NCI-H82 treated with DMSO at 0.1 percent for 48 hours (cell line): ENCODE measurements at regions not wholly inside any gene's neighbourhood (a gene's known extent, or its start where the extent isn't known, plus 50 kb on each side); places are given as distances from the start of the nearest gene placed in this dataset.

Experiments used
- DNase-seq: peaks from one replicate; lab custom pipeline; 2025; ENCODE audit not compliant: unreplicated experiment; lab: John Stamatoyannopoulos, UW

GRCh38 chr10:128725531-128725930 lies 599.3 kb upstream of the MKI67 start:
- no peak for DNase-seq

- peak; percentile 0 for DNase-seq
These were observed 600.9 kb upstream of the MKI67 start for GRCh38 chr10:128727114-128727513.

GRCh38 chr10:128729910-128730420 lies 603.7 kb upstream of the MKI67 start:
- no peak for DNase-seq

GRCh38 chr10:128730922-128731321 lies 604.7 kb upstream of the MKI67 start:
- no peak for DNase-seq

- no peak for DNase-seq
These were observed 607.9 kb upstream of the MKI67 start for GRCh38 chr10:128734161-128734560.

- no peak for DNase-seq
These were observed 608.5 kb upstream of the MKI67 start for GRCh38 chr10:128734734-128735133.

DNA sequence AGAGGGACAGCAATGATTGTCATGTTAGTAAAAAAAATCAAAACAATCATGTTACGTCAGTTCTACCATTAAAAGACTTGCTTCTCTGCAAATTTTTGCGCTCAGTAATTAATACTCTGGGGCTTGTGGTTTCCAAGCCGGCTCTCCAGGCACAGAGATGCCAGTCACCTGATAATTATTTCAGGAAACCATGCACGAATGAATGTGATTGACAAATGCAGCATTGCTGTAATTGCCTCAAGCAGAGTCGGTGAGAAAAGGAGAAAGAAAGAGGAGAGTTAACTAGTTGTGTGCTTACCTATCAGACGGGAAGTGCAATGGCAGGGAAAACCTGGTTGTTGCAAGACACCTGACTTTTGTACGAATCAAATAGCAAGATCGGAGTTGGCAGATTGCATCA lies 609.8 kb upstream of the MKI67 start:
- DNase-seq: no peak

DNA sequence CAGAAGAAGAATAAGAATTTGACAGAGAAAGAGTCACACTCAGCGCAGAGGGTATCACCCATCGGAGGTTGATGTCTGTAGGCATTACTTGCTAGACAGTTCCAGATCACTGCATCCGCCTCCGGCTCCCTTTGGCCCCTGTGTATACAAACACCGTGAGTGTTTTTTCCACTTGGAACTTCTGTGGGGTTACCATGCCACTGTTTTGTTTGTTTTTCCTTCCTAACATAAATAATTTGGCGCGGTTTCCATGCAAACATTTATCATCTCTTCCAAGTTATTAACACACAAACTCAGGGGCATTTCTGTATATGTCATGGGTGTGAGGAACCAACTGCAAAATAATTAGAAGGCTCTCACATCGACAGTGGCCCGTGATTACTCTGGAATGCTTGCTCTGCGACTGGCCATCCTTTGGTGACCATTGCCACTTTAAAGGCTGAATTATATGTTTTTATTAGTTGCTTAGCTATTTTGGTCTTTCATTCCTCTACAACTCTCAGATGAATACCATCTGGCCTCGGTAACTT lies 612.2 kb upstream of the MKI67 start:
- no peak for DNase-seq

DNA sequence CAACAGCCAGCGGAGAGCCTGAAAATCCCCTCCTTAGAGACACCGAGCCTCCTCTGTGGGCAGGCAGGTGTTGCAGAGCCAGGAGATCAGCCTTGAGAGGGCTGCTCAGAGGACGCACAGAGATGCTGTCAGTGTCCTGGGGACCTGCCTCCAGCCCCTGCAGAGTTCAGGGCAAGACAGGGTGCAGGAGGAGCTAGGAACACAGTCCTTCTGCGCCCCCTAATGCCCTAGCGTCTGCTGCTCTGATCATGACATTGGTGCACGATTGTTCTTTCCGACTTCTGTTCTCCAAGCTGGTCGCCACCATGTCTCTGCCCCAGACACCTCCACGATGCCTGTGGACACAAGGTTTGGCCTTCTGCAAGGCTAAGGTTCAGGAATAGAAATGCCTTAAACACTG lies 613.7 kb upstream of the MKI67 start:
- no peak for DNase-seq

GRCh38 chr10:128741180-128741579 lies 615.0 kb upstream of the MKI67 start:
- no peak for DNase-seq

DNA sequence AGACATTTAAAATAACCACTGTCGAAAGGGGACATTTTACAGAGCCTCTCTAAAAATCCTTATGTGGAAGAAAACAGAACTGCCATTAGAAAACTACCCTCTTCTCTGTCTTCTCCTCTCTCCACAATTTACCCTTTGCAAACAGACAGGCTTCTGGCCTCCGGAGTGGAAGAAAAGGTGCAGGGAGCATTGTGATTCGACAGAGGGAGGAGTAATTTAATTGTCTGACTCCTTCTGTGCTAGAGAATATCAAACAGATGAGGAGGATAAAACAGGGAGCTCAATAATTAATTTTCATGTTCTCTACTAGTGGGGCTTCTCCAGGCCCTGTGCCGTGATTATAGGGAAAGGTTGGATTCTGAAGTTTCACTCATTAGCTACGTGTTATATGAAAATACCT lies 615.5 kb upstream of the MKI67 start:
- no peak for DNase-seq

DNA sequence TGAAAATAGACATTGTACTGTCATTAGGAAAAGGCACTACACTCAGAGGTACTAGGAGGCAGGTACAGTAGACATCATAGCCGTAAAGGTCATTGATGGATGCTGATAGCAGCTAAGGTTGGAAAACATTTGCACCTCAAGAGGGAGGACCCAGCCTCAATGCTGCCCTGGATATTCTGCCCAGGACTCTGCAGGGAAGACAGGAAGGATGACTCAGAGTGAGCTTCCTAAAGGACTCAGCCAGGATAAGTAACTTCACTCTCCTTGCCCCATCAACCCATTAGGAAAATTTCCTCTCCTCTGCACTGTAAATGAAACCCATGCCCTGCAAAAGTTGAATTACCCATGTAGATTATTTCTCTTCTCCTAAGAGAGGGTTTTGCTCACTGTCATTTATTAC lies 617.9 kb upstream of the MKI67 start:
- DNase-seq: no peak

DNA sequence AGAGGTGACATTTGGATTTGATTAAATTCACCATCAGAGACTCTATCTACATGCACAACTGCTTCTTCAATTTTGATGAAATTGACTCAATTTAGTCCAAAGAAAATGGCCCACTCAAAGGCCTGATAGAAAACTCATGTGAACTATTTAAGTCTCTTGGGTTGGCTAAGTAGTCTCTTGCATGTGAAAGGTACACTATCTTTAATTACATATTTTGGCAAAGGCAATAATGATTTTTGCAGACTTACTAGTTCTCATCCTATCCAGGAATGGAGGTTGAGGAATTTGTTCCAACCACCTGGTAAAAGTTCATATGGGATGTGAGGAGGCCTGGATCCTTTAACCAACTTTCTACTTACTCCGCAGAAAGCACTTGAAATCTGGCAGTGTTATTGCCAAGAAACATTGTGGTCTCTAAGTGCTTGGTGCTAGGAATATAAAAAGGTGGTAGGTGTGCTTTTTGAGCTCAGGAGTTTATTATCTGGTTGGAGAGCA lies 618.6 kb upstream of the MKI67 start:
- no peak for DNase-seq

DNA sequence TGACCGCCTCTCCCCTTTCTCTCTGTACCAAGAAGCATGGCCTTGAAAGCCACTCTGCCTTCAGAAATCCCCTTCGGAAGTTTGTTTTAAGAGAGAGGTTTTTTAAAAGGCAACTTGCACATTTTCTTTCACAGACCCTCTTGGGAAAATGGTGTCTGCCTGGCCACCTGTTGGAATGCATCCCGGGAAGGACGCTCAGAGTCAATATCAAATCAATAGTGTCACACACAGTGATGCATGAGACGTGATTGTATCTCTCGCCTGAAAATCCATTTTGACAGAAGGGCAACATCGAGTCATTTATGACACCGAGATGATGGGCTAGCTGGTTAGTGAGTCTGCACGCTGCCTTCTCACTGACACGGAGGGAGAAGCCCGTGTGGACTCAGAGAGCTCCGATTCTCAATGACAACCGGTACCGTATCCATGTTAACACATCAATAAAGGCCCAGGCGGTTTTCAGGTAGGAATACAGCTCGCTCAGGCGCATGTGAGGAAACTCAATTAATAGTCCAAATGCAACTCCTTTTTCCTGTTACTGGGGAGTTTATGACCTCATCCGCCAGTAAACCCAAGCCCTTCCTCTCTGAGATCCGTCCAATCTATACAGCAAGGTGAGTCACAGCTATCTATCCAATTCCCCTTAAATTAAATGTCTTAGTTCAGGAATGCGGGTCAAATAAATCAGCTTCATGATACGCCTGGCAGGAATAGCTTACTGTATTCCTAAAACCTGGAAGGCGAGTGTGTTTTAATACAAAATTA lies 621.5 kb upstream of the MKI67 start:
- DNase-seq: no peak

- DNase-seq: no peak
These were observed 625.1 kb upstream of the MKI67 start for GRCh38 chr10:128751284-128751683.

DNA sequence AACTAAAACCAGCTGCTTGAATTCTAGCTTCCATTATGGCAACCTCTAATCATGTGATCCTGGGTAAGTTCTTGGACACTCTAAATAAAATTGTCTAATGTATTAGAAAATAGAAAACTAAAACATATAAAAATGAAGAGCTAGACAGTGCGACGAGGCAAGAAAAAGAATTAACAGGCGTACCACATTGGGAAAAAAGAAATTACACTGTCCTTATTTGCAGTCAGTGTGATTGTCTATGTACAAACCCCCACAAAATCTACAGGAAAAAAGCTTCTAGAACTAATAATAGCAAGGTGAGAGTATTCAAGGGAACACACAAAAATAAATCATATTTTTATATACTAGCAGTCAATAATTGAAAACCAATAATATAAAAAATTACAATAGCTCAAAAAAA lies 625.6 kb upstream of the MKI67 start:
- DNase-seq: no peak

GRCh38 chr10:128759174-128759573 lies 633.0 kb upstream of the MKI67 start:
- DNase-seq: no peak

GRCh38 chr10:128763588-128763987 lies 637.4 kb upstream of the MKI67 start:
- DNase-seq: no peak

DNA sequence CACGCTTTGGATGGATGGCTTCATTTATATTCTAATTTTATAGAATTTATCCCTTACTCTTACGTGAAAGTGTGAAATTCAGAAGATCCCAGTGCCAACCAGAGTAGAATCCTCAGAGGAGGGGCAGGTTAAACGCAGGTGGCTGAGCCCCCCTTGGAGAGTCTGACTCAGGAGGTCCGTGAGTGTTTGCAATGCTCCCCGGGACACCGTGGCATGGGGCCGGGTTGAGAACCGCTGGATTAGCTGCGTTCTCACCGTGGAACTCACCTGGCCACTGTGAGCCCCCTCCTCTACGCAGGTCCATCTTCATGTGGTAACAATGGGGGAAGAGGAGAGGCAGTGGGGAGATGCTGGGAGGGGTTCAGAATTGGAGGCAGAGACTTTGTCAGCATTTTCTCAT lies 638.0 kb upstream of the MKI67 start:
- no peak for DNase-seq

GRCh38 chr10:128766915-128767314 lies 640.7 kb upstream of the MKI67 start:
- no peak for DNase-seq

DNA sequence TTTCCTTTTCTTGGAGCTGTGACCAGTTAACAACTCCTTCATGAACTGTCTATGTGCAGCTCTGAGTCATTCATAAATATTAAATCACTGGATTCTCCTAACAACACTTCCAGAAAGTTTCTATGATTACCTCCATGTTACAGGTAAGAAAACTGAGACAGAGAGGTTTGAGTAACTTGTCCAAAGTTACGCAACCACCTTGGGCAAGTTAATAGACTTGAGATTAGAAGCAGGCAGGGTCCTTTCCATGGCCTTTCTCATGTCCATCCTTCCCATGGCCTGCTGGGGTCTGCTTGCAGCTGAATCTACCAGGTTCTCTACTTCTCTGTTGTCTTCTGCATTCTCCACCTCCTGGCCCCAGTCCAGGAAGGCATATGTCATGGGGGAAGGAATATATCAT lies 648.8 kb upstream of the MKI67 start:
- no peak for DNase-seq

DNA sequence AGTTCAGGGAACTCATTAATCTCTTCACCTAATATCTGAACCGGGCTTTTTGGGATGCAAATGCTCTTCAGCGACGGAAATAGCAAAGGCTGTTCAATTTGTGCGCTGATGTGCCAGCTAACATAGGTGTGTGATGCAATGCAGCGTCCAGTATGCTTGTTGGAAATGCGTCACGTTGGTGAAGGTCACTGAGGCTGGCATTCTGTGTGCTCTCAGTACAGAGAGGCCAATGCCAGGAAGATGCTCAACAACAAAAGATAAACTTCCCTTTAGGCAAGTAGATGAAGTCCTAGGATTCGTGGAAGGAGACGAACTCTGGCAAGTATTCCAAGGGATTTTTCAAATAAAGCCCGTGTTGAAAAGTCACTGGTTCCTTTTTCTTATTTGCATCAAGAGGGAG lies 649.5 kb upstream of the MKI67 start:
- no peak for DNase-seq
